Stimulated activated memory B cell treated with anti-CD40 and anti-IgM and Interleukin-4, amounts not matched to agents 10 μg/mL and 1 μg/mL and 100 μg/mL, for 72 hours (primary cell): ENCODE measurements at regions not wholly inside any gene's neighbourhood (a gene's known extent, or its start where the extent isn't known, plus 50 kb on each side); places are given as distances from the start of the nearest gene placed in this dataset.
A peak's percentile ranks its signal among the peaks of the same experiment; 100 is the strongest.

Source experiments
- ATAC-seq: fragments of 150-1000 bp; cut with Tn5 transposase; 2 replicates; pipeline ENCODE4 v1.10.0; 2021
- H3K27ac Mint-ChIP-seq: one replicate; pipeline ENCODE4 v1.8.0; 2022; ENCODE audit warnings: mild to moderate bottlenecking, mixed read lengths
- H3K27me3 Mint-ChIP-seq: one replicate; pipeline ENCODE4 v1.8.0; 2022; ENCODE audit warnings: mixed read lengths
- H3K36me3 Mint-ChIP-seq: one replicate; pipeline ENCODE4 v1.8.0; 2022; ENCODE audit warnings: mixed read lengths
- H3K4me1 Mint-ChIP-seq: one replicate; pipeline ENCODE4 v1.8.0; 2022; ENCODE audit warnings: mixed read lengths
- H3K4me3 Mint-ChIP-seq: one replicate; pipeline ENCODE4 v1.8.0; 2022; ENCODE audit warnings: mild to moderate bottlenecking, moderate library complexity, mixed read lengths
- H3K9me3 Mint-ChIP-seq: one replicate; pipeline ENCODE4 v1.8.0; 2022; ENCODE audit warnings: mixed read lengths

- H3K27me3 Mint-ChIP-seq = peaks cover 19% of the 10 kb centered on the region
- no peaks in the 10 kb centered on the region for H3K9me3 Mint-ChIP-seq
- ATAC-seq = no peak
- no peaks in the 10 kb centered on the region for H3K4me1 Mint-ChIP-seq
- H3K36me3 Mint-ChIP-seq = no peaks in the 10 kb centered on the region
- no peak overlapping the region for H3K27ac Mint-ChIP-seq
- H3K4me3 Mint-ChIP-seq = no peak overlapping the region
Measured at GRCh38 chr12:58347691-58348090, 406.3 kb downstream of the ATP23 start.

- Mint-ChIP-seq H3K27me3 (peaks cover 12% of the 10 kb centered on the region), H3K36me3 (no peaks in the 10 kb centered on the region), H3K4me1 (no peaks in the 10 kb centered on the region), H3K9me3 (no peaks in the 10 kb centered on the region), H3K27ac (no peak overlapping the region), H3K4me3 (no peak overlapping the region)
- no peak for ATAC-seq
Measured at GRCh38 chr12:58349161-58349560, 407.8 kb downstream of the ATP23 start.

- Mint-ChIP-seq H3K4me3 (no peak overlapping the region), H3K9me3 (no peaks in the 10 kb centered on the region), H3K27ac (no peak overlapping the region), H3K36me3 (no peaks in the 10 kb centered on the region), H3K27me3 (peaks cover 17% of the 10 kb centered on the region), H3K4me1 (no peaks in the 10 kb centered on the region)
- ATAC-seq = no peak
Measured at GRCh38 chr12:58356794-58357193, 415.4 kb downstream of the ATP23 start.

GRCh38 chr12:58357511-58357910, 416.1 kb downstream of the ATP23 start:
- Mint-ChIP-seq H3K4me1 (no peaks in the 10 kb centered on the region), H3K4me3 (no peak overlapping the region), H3K27me3 (peaks cover 17% of the 10 kb centered on the region), H3K9me3 (no peaks in the 10 kb centered on the region), H3K36me3 (no peaks in the 10 kb centered on the region), H3K27ac (no peak overlapping the region)
- ATAC-seq = no peak

- Mint-ChIP-seq H3K4me3 (no peak overlapping the region), H3K4me1 (no peaks in the 10 kb centered on the region), H3K36me3 (no peaks in the 10 kb centered on the region), H3K27ac (no peak overlapping the region), H3K9me3 (no peaks in the 10 kb centered on the region), H3K27me3 (peaks cover 17% of the 10 kb centered on the region)
- peak; percentile 27 for ATAC-seq
Measured at GRCh38 chr12:58358369-58358768, 417.0 kb downstream of the ATP23 start.

GRCh38 chr12:58359084-58359483, 417.7 kb downstream of the ATP23 start:
- Mint-ChIP-seq H3K36me3 (no peaks in the 10 kb centered on the region), H3K4me1 (no peaks in the 10 kb centered on the region), H3K27me3 (peaks cover 17% of the 10 kb centered on the region), H3K4me3 (no peak overlapping the region), H3K27ac (no peak overlapping the region), H3K9me3 (no peaks in the 10 kb centered on the region)
- ATAC-seq = no peak

- H3K9me3 Mint-ChIP-seq = peaks cover 2% of the 10 kb centered on the region
- H3K27me3 Mint-ChIP-seq = peaks cover 5% of the 10 kb centered on the region
- H3K4me1 Mint-ChIP-seq = no peaks in the 10 kb centered on the region
- no peak overlapping the region for H3K4me3 Mint-ChIP-seq
- no peak for ATAC-seq
- H3K36me3 Mint-ChIP-seq = no peaks in the 10 kb centered on the region
- H3K27ac Mint-ChIP-seq = no peak overlapping the region
Measured at GRCh38 chr12:58361056-58361455, 419.7 kb downstream of the ATP23 start.

- Mint-ChIP-seq H3K4me1 (no peaks in the 10 kb centered on the region), H3K36me3 (no peaks in the 10 kb centered on the region)
Measured at GRCh38 chr12:58363971-58364370, 422.6 kb downstream of the ATP23 start.

GRCh38 chr12:58364389-58365086, 423.2 kb downstream of the ATP23 start:
- H3K27ac Mint-ChIP-seq = no peak overlapping the region
- no peaks in the 10 kb centered on the region for H3K36me3 Mint-ChIP-seq
- ATAC-seq = no peak
- no peaks in the 10 kb centered on the region for H3K4me1 Mint-ChIP-seq
- no peak overlapping the region for H3K4me3 Mint-ChIP-seq
- H3K9me3 Mint-ChIP-seq = peaks cover 2% of the 10 kb centered on the region
- H3K27me3 Mint-ChIP-seq = no peaks in the 10 kb centered on the region

More at GRCh38 chr12:58363971-58364370, 422.6 kb downstream of the ATP23 start:
- ATAC-seq = no peak
- Mint-ChIP-seq H3K9me3 (peaks cover 2% of the 10 kb centered on the region), H3K27me3 (no peaks in the 10 kb centered on the region), H3K27ac (no peak overlapping the region), H3K4me3 (no peak overlapping the region)

GRCh38 chr12:58365087-58365390, 423.7 kb downstream of the ATP23 start:
- Mint-ChIP-seq H3K27me3 (no peaks in the 10 kb centered on the region), H3K9me3 (peaks cover 2% of the 10 kb centered on the region), H3K27ac (no peak overlapping the region), H3K4me1 (no peaks in the 10 kb centered on the region), H3K4me3 (no peak overlapping the region), H3K36me3 (no peaks in the 10 kb centered on the region)
- ATAC-seq = no peak

- Mint-ChIP-seq H3K4me3 (no peak overlapping the region), H3K36me3 (no peaks in the 10 kb centered on the region), H3K27ac (no peak overlapping the region), H3K27me3 (no peaks in the 10 kb centered on the region), H3K4me1 (no peaks in the 10 kb centered on the region), H3K9me3 (peaks cover 8% of the 10 kb centered on the region)
- no peak for ATAC-seq
Measured at GRCh38 chr12:58367041-58367440, 425.7 kb downstream of the ATP23 start.

- H3K9me3 Mint-ChIP-seq = peaks cover 8% of the 10 kb centered on the region
- no peaks in the 10 kb centered on the region for H3K4me1 Mint-ChIP-seq
- ATAC-seq = no peak
- H3K36me3 Mint-ChIP-seq = no peaks in the 10 kb centered on the region
- H3K27me3 Mint-ChIP-seq = no peaks in the 10 kb centered on the region
- H3K27ac Mint-ChIP-seq = no peak overlapping the region
- no peak overlapping the region for H3K4me3 Mint-ChIP-seq
Measured at GRCh38 chr12:58368001-58368400, 426.6 kb downstream of the ATP23 start.

- no peak overlapping the region for H3K4me3 Mint-ChIP-seq
- no peaks in the 10 kb centered on the region for H3K27me3 Mint-ChIP-seq
Measured at GRCh38 chr12:58369576-58369975, 428.2 kb downstream of the ATP23 start.

GRCh38 chr12:58372298-58372697, 430.9 kb downstream of the ATP23 start:
- Mint-ChIP-seq H3K4me1 (no peaks in the 10 kb centered on the region), H3K9me3 (peaks cover 9% of the 10 kb centered on the region), H3K27ac (no peak overlapping the region), H3K4me3 (no peak overlapping the region), H3K27me3 (no peaks in the 10 kb centered on the region), H3K36me3 (no peaks in the 10 kb centered on the region)
- no peak for ATAC-seq

More at GRCh38 chr12:58369576-58369975, 428.2 kb downstream of the ATP23 start:
- Mint-ChIP-seq H3K36me3 (no peaks in the 10 kb centered on the region), H3K9me3 (peaks cover 8% of the 10 kb centered on the region), H3K4me1 (no peaks in the 10 kb centered on the region), H3K27ac (no peak overlapping the region)
- ATAC-seq = no peak

GRCh38 chr12:58378028-58378427, 436.7 kb downstream of the ATP23 start:
- no peak overlapping the region for H3K4me3 Mint-ChIP-seq

GRCh38 chr12:58381546-58381945, 440.2 kb downstream of the ATP23 start:
- Mint-ChIP-seq H3K27me3 (peaks cover 19% of the 10 kb centered on the region), H3K27ac (no peak overlapping the region), H3K4me3 (no peak overlapping the region), H3K36me3 (no peaks in the 10 kb centered on the region), H3K9me3 (peaks cover 5% of the 10 kb centered on the region), H3K4me1 (no peaks in the 10 kb centered on the region)
- no peak for ATAC-seq

More at GRCh38 chr12:58378028-58378427, 436.7 kb downstream of the ATP23 start:
- no peak overlapping the region for H3K27ac Mint-ChIP-seq
- H3K9me3 Mint-ChIP-seq = peaks cover 5% of the 10 kb centered on the region
- H3K36me3 Mint-ChIP-seq = no peaks in the 10 kb centered on the region
- peaks cover 9% of the 10 kb centered on the region for H3K27me3 Mint-ChIP-seq
- no peak for ATAC-seq
- no peaks in the 10 kb centered on the region for H3K4me1 Mint-ChIP-seq
